OCI-LY7 (cell line): ENCODE measurements at regions not wholly inside any gene's neighbourhood (a gene's known extent, or its start where the extent isn't known, plus 50 kb on each side); places are given as distances from the start of the nearest gene placed in this dataset.

Source experiments
- BruUV-seq: library from RNA; stranded (reverse); fragments of 400-500 nt; replicated peaks from 2 replicates; lab custom pipeline; 2021; lab: Mats Ljungman, UMichigan
- CTCF ChIA-PET: fragments of 300-600 bp; sonication (Branson Sonifier 250); formaldehyde crosslinking; loops from one replicate; lab custom pipeline; 2022; ENCODE audit warnings: antibody characterized with exemption; ENCODE audit not compliant: unreplicated experiment; lab: Charles Lee
- POLR2A ChIA-PET: fragments of 300-600 bp; sonication (Branson Sonifier 250); formaldehyde crosslinking; loops from one replicate; lab custom pipeline; 2022; ENCODE audit warnings: antibody characterized with exemption; lab: Charles Lee
- DNase-seq: peaks from one replicate; pipeline ENCODE4 v3.0.0-alpha.2; 2015; ENCODE audit warnings: low spot score
- H2AFZ ChIP-seq: fragments of 200-600 bp; sonication (generic), shearing (Covaris generic); 2 replicates; pipeline ENCODE4 v1.6.1; 2014; ENCODE audit warnings: mild to moderate bottlenecking, antibody characterized with exemption, low read length, moderate library complexity
- H3K27ac ChIP-seq: fragments of 200-600 bp; sonication (generic); 2 replicates; pipeline ENCODE4 v1.5.1; 2014; ENCODE audit warnings: mixed run types, low read depth, mild to moderate bottlenecking, moderate library complexity, low read length, inconsistent platforms; ENCODE audit not compliant: poor library complexity, severe bottlenecking
- H3K36me3 ChIP-seq: fragments of 200-600 bp; sonication (generic); 2 replicates; pipeline ENCODE4 v1.6.1; 2014; ENCODE audit warnings: mild to moderate bottlenecking, antibody characterized with exemption, low read length, moderate library complexity, mixed read lengths; ENCODE audit not compliant: insufficient read depth
- H3K4me1 ChIP-seq: fragments of 200-600 bp; sonication (generic); 2 replicates; pipeline ENCODE4 v1.5.1; 2014; ENCODE audit warnings: mild to moderate bottlenecking, low read length; ENCODE audit not compliant: insufficient read depth, poor library complexity, severe bottlenecking
- H3K4me2 ChIP-seq: fragments of 200-600 bp; sonication (generic); 2 replicates; pipeline ENCODE4 v1.6.1; 2014; ENCODE audit warnings: mild to moderate bottlenecking, low read length
- H3K4me3 ChIP-seq: fragments of 200-600 bp; sonication (generic); 2 replicates; pipeline ENCODE4 v1.5.1; 2014; ENCODE audit warnings: mild to moderate bottlenecking, low read depth, low read length; ENCODE audit not compliant: poor library complexity, severe bottlenecking
- H3K79me2 ChIP-seq: fragments of 200-600 bp; sonication (generic); 2 replicates; pipeline ENCODE4 v1.6.1; 2016; ENCODE audit warnings: low read depth, mild to moderate bottlenecking, low read length, moderate library complexity, mixed read lengths; ENCODE audit not compliant: insufficient read depth
- H3K9me2 ChIP-seq: fragments of 200-600 bp; sonication (generic); 2 replicates; pipeline ENCODE4 v1.6.1; 2016; ENCODE audit warnings: mild to moderate bottlenecking, low read length, mixed read lengths; ENCODE audit not compliant: insufficient read depth
- H3K9me3 ChIP-seq: fragments of 200-600 bp; sonication (generic); 2 replicates; pipeline ENCODE4 v1.6.1; 2014; ENCODE audit warnings: mild to moderate bottlenecking, mixed run types, low read length, mixed read lengths
- H4K20me1 ChIP-seq: fragments of 200-600 bp; sonication (generic); 2 replicates; pipeline ENCODE4 v1.6.1; 2014; ENCODE audit warnings: mild to moderate bottlenecking, antibody characterized with exemption, low read length, moderate library complexity, mixed read lengths; ENCODE audit not compliant: insufficient read depth
- CTCF ChIP-seq: fragments of 200-600 bp; sonication (generic); conservative IDR thresholded peaks from 2 replicates; pipeline ENCODE4 v1.5.1; 2014; ENCODE audit warnings: mild to moderate bottlenecking, antibody characterized with exemption, low read length, moderate library complexity, mixed read lengths
- EZH2phosphoT487 ChIP-seq: fragments of 200-600 bp; sonication (generic); IDR thresholded peaks from 2 replicates; pipeline ENCODE4 v1.6.1; 2018; ENCODE audit warnings: low read depth, borderline replicate concordance, mild to moderate bottlenecking, mixed run types, antibody characterized with exemption, low read length, moderate library complexity, mixed read lengths
- intact Hi-C: fragments of 100-400 bp; cut with micrococcal nuclease; formaldehyde crosslinking; loops from one replicate; pipeline ENCODE4 v1.10.0; 2022; ENCODE audit not compliant: unreplicated experiment

- BruUV-seq, result no TSS peak
- TF ChIP-seq CTCF, result no peak
- TF ChIP-seq EZH2phosphoT487, result no peak
- H4K20me1 ChIP-seq, result no peaks in the 10 kb centered on the region
- H3K9me2 ChIP-seq, result no peaks in the 10 kb centered on the region
- no peaks in the 10 kb centered on the region for H3K36me3 ChIP-seq
- DNase-seq, result no peak
- H3K9me3 ChIP-seq, result no peaks in the 10 kb centered on the region; the same call in 1 of the 2 replicates
- ChIA-PET POLR2A (no interaction called here), CTCF (no interaction called here)
- no peaks in the 10 kb centered on the region for H3K79me2 ChIP-seq
- H2AFZ ChIP-seq, result no peak overlapping the region
- intact Hi-C loops, result no loop called here
- no peaks in the 10 kb centered on the region for H3K4me1 ChIP-seq
- no peak overlapping the region for H3K4me3 ChIP-seq
- no peak overlapping the region for H3K4me2 ChIP-seq
- H3K27ac ChIP-seq, result no peak overlapping the region
These were observed 371.8 kb upstream of the SULF2 start for GRCh38 chr20:48156951-48157700.

GRCh38 chr20:48156521-48156920, 371.2 kb upstream of the SULF2 start:
- TF ChIP-seq CTCF, result no peak
- no peak for TF ChIP-seq EZH2phosphoT487
- no peak overlapping the region for H3K4me3 ChIP-seq
- no peaks in the 10 kb centered on the region for H3K4me1 ChIP-seq
- no peaks in the 10 kb centered on the region for H3K79me2 ChIP-seq
- no peaks in the 10 kb centered on the region for H4K20me1 ChIP-seq
- BruUV-seq, result no TSS peak
- no peak overlapping the region for H3K4me2 ChIP-seq
- no peaks in the 10 kb centered on the region; the same call in 1 of the 2 replicates for H3K9me3 ChIP-seq
- no peaks in the 10 kb centered on the region for H3K9me2 ChIP-seq
- CTCF ChIA-PET, result no interaction called here
- intact Hi-C loops, result no loop called here
- no peak overlapping the region for H3K27ac ChIP-seq
- H3K36me3 ChIP-seq, result no peaks in the 10 kb centered on the region
- POLR2A ChIA-PET, result no interaction called here
- no peak for DNase-seq
- no peak overlapping the region for H2AFZ ChIP-seq

- intact Hi-C loops, result no loop called here
- H3K79me2 ChIP-seq, result no peaks in the 10 kb centered on the region
- no peaks in the 10 kb centered on the region; the same call in 1 of the 2 replicates for H3K9me3 ChIP-seq
- H3K27ac ChIP-seq, result no peak overlapping the region
- no peaks in the 10 kb centered on the region for H3K9me2 ChIP-seq
- BruUV-seq, result no TSS peak
- TF ChIP-seq CTCF (no peak), EZH2phosphoT487 (no peak)
- no peaks in the 10 kb centered on the region for H4K20me1 ChIP-seq
- H3K36me3 ChIP-seq, result no peaks in the 10 kb centered on the region
- no peak overlapping the region for H3K4me2 ChIP-seq
- CTCF ChIA-PET, result no interaction called here
- H3K4me1 ChIP-seq, result no peaks in the 10 kb centered on the region
- DNase-seq, result no peak
- no peak overlapping the region for H3K4me3 ChIP-seq
- POLR2A ChIA-PET, result no interaction called here
- no peak overlapping the region for H2AFZ ChIP-seq
These were observed 370.0 kb upstream of the SULF2 start for GRCh38 chr20:48155268-48155667.
